ENCODE measurements at regions not wholly inside any gene's neighbourhood (a gene's known extent, or its start where the extent isn't known, plus 50 kb on each side); places are given as distances from the start of the nearest gene placed in this dataset.

DNA sequence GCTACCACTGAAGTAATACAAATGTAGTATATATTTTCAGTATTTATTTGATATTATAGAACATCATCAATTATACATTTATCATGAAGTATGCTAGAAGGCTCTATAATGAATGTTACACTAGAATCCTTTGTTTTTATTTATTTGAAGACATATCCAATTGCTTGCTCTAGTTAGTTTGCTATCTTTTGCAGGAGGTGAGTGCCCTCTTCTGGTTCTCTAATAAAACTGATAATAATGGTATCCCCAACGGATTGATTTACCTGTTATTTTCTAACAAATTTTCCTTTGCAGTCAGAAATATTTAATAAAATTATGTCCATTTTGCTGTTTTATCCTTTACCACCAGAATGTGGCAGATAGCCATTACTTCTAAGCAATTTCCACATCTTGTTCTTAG, 274.3 kb upstream of the TACR3 start:
- Histone ChIP-seq H4K20me1 (replicated peaks; ENCODE audit: control insufficient read depth, insufficient read depth, low read length) (no peaks in the 10 kb centered on the region), H3K36me3 (ENCODE audit: control insufficient read depth, insufficient read depth, low read length) (no peaks in the 10 kb centered on the region), H3K27ac (ENCODE audit: extremely low read depth, low read depth, low read length) (no peak overlapping the region), H3K4me3 (no peak overlapping the region), H3K4me2 (ENCODE audit: insufficient read depth, low read length) (no peak overlapping the region), H3K27me3 (ENCODE audit: control insufficient read depth in 2 of 2, insufficient read depth in 2 of 2, low read length in 2 of 2) (no peaks in the 10 kb centered on the region), H3K9me1 (ENCODE audit: control insufficient read depth, insufficient read depth, low read length) (no peaks in the 10 kb centered on the region), H3K9ac (ENCODE audit: insufficient read depth in 1 of 2, low read depth in 2 of 2, low read length in 2 of 2) (no peak overlapping the region), H3K9me3 (replicated peaks; ENCODE audit: control insufficient read depth, insufficient read depth, low read depth, low read length) (no peaks in the 10 kb centered on the region), H3K79me2 (ENCODE audit: control insufficient read depth, insufficient read depth, low read length) (no peaks in the 10 kb centered on the region), H2AFZ (ENCODE audit: low read depth, low read length) (no peak overlapping the region), H3K4me1 (replicated peaks in 1 of 2; ENCODE audit: control insufficient read depth in 2 of 2, insufficient read depth in 2 of 2, low read length in 2 of 2) (no peaks in the 10 kb centered on the region)
- CTCF ChIA-PET (ENCODE audit: low intra/inter-chr PET ratio), result no interaction called here
- TF ChIP-seq ZNF133 (CRISPR knock-in tag; IDR thresholded peaks at IDR 0.05) (no peak), CGGBP1 (CRISPR knock-in tag; IDR thresholded peaks at IDR 0.05) (no peak), ZNF57 (CRISPR knock-in tag; IDR thresholded peaks at IDR 0.05) (no peak), KAT7 (CRISPR knock-in tag; IDR thresholded peaks at IDR 0.05; ENCODE audit: borderline replicate concordance) (no peak), KDM2B (CRISPR knock-in tag; IDR thresholded peaks at IDR 0.05) (no peak), RFX7 (CRISPR knock-in tag; IDR thresholded peaks at IDR 0.05) (no peak), CHD2 (IDR thresholded peaks at IDR 0.05; ENCODE audit: low read depth, low read length) (no peak), ZNF583 (CRISPR knock-in tag; IDR thresholded peaks at IDR 0.05) (no peak)
- TF ChIP-seq, protein P1, sequence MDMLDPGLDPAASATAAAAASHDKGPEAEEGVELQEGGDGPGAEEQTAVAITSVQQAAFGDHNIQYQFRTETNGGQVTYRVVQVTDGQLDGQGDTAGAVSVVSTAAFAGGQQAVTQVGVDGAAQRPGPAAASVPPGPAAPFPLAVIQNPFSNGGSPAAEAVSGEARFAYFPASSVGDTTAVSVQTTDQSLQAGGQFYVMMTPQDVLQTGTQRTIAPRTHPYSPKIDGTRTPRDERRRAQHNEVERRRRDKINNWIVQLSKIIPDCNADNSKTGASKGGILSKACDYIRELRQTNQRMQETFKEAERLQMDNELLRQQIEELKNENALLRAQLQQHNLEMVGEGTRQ (CRISPR knock-in tag; IDR thresholded peaks at IDR 0.05), result no peak
- TF ChIP-seq, protein P2, sequence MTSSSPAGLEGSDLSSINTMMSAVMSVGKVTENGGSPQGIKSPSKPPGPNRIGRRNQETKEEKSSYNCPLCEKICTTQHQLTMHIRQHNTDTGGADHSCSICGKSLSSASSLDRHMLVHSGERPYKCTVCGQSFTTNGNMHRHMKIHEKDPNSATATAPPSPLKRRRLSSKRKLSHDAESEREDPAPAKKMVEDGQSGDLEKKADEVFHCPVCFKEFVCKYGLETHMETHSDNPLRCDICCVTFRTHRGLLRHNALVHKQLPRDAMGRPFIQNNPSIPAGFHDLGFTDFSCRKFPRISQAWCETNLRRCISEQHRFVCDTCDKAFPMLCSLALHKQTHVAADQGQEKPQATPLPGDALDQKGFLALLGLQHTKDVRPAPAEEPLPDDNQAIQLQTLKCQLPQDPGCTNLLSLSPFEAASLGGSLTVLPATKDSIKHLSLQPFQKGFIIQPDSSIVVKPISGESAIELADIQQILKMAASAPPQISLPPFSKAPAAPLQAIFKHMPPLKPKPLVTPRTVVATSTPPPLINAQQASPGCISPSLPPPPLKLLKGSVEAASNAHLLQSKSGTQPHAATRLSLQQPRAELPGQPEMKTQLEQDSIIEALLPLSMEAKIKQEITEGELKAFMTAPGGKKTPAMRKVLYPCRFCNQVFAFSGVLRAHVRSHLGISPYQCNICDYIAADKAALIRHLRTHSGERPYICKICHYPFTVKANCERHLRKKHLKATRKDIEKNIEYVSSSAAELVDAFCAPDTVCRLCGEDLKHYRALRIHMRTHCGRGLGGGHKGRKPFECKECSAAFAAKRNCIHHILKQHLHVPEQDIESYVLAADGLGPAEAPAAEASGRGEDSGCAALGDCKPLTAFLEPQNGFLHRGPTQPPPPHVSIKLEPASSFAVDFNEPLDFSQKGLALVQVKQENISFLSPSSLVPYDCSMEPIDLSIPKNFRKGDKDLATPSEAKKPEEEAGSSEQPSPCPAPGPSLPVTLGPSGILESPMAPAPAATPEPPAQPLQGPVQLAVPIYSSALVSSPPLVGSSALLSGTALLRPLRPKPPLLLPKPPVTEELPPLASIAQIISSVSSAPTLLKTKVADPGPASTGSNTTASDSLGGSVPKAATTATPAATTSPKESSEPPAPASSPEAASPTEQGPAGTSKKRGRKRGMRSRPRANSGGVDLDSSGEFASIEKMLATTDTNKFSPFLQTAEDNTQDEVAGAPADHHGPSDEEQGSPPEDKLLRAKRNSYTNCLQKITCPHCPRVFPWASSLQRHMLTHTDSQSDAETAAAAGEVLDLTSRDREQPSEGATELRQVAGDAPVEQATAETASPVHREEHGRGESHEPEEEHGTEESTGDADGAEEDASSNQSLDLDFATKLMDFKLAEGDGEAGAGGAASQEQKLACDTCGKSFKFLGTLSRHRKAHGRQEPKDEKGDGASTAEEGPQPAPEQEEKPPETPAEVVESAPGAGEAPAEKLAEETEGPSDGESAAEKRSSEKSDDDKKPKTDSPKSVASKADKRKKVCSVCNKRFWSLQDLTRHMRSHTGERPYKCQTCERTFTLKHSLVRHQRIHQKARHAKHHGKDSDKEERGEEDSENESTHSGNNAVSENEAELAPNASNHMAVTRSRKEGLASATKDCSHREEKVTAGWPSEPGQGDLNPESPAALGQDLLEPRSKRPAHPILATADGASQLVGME (CRISPR knock-in tag; IDR thresholded peaks at IDR 0.05), result no peak
- no peak for DNase-seq (ENCODE audit: extremely low read depth in 1 of 4, low spot score in 3 of 4)
- POLR2A ChIA-PET, result no interaction called here
- in situ Hi-C loops (cut with MboI), result no loop called here
- intact Hi-C loops (cut with micrococcal nuclease), result no loop called here
- no peak for FAIRE-seq
- no TSS peak for BruUV-seq (replicated peaks)
- 0% methylated on average over 1 of the region's 1 CpG for WGBS (ENCODE audit: insufficient coverage, low coverage, missing lambda C conversion rate)
- ATAC-seq, result no peak
